Epithelial cell of proximal tubule (primary cell): ENCODE measurements at regions not wholly inside any gene's neighbourhood (a gene's known extent, or its start where the extent isn't known, plus 50 kb on each side); places are given as distances from the start of the nearest gene placed in this dataset.

Experiments used
- DNase-seq: peaks from one replicate; pipeline ENCODE4 v3.0.0-alpha.2; 2011; ENCODE audit warnings: low read depth
- H3K4me3 ChIP-seq: 2 replicates; pipeline ENCODE4 v1.5.1; 2011; ENCODE audit warnings: low read depth, mild to moderate bottlenecking, low read length
- CTCF ChIP-seq: conservative IDR thresholded peaks from 2 replicates; pipeline ENCODE4 v1.5.1; 2012; ENCODE audit warnings: low read depth, mild to moderate bottlenecking, low read length

GRCh38 chr16:48904333-48904732 lies 294.4 kb upstream of the N4BP1 start:
- no peak for TF ChIP-seq CTCF
- DNase-seq: no peak

DNA sequence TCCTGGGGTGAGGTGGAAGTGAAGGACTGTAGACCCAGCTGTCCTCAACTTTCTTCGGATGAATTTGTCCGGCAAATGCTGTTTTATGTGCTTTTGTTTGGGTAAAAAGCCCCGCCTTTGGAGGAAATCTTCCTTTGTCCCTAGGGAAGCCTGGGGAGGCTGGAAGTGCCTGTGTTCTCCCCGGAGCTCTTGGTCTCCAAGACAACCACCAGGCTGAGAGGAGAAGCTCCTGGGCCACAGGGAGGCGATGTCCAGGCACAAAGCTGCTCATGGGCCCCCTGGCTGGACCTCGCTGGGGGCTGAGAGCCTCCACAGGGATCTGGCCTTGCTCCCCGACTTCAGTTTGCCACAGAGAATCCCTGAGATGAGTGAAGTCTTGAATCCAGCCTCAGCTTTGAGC lies 293.1 kb upstream of the N4BP1 start:
- H3K4me3 ChIP-seq: no peak overlapping the region
- TF ChIP-seq CTCF: no peak
- no peak for DNase-seq

More at GRCh38 chr16:48904333-48904732, 294.4 kb upstream of the N4BP1 start:
- no peak overlapping the region for H3K4me3 ChIP-seq

- no peak for DNase-seq
- TF ChIP-seq CTCF: peak; percentile 4
- no peak overlapping the region for H3K4me3 ChIP-seq
Observed at GRCh38 chr16:48901712-48902374, 291.9 kb upstream of the N4BP1 start.

GRCh38 chr16:48899500-48899899 lies 289.5 kb upstream of the N4BP1 start:
- H3K4me3 ChIP-seq: no peak overlapping the region
- no peak for TF ChIP-seq CTCF
- no peak for DNase-seq

- no peak for DNase-seq
- no peak overlapping the region for H3K4me3 ChIP-seq
- TF ChIP-seq CTCF: no peak
Observed at GRCh38 chr16:48897698-48898205, 287.8 kb upstream of the N4BP1 start.

GRCh38 chr16:48895142-48895541 lies 285.2 kb upstream of the N4BP1 start:
- no peak for TF ChIP-seq CTCF
- no peak for DNase-seq
- no peak overlapping the region for H3K4me3 ChIP-seq

DNA sequence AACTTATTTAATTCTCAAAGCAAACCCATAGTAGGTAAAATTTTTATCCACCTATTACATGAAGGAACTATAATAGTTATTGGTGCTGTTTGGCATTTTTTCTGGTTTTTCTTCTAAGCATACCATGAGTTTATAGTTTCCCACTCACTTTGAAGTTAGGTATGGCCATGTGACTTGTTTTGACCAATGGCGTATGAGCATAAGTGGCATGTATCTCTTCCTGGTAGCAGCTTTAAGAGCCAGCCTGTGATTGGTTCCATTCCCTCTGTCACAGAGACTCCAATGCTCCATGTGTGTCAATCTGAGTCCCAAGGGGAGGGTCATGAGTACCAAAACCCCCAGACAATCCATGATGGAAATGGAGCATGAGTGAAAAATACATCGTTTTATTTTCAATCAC lies 282.9 kb upstream of the N4BP1 start:
- TF ChIP-seq CTCF: no peak
- no peak overlapping the region for H3K4me3 ChIP-seq
- DNase-seq: no peak
